ENCODE measurements at regions not wholly inside any gene's neighbourhood (a gene's known extent, or its start where the extent isn't known, plus 50 kb on each side); places are given as distances from the start of the nearest gene placed in this dataset.

DNA sequence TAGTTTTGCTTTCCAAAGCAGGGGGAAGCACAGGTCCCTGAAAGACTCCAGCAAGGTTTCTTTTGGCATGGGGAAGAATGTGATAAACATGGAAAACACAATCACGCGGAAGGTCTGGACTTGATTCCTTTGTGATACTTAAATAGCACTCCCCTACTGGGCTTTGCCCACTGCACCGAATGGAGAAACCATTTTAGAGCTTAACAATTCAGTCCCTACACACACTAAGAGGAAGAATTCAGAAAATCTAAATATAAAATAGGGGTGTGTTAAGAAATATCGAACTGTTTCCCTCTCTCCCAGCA, 71.4 kb upstream of the NHSL1 start:
- TF ChIP-seq CTCF (IDR thresholded peaks at IDR 0.05), result no peak
- ATAC-seq (ENCODE audit: low FRiP score) (no peak), DNase-seq (ENCODE audit: low spot score) (no peak)

- TF ChIP-seq CTCF (IDR thresholded peaks at IDR 0.05), result no peak
- ATAC-seq (ENCODE audit: low FRiP score), result no peak
- DNase-seq (ENCODE audit: low spot score), result no peak
Measured at GRCh38 chr6:138571181-138571580, 71.9 kb upstream of the NHSL1 start.

GRCh38 chr6:138571585-138572166, 72.4 kb upstream of the NHSL1 start:
- no peak for TF ChIP-seq CTCF (IDR thresholded peaks at IDR 0.05)
- peak; percentile 33 for ATAC-seq (ENCODE audit: low FRiP score)
- no peak for DNase-seq (ENCODE audit: low spot score)

DNA sequence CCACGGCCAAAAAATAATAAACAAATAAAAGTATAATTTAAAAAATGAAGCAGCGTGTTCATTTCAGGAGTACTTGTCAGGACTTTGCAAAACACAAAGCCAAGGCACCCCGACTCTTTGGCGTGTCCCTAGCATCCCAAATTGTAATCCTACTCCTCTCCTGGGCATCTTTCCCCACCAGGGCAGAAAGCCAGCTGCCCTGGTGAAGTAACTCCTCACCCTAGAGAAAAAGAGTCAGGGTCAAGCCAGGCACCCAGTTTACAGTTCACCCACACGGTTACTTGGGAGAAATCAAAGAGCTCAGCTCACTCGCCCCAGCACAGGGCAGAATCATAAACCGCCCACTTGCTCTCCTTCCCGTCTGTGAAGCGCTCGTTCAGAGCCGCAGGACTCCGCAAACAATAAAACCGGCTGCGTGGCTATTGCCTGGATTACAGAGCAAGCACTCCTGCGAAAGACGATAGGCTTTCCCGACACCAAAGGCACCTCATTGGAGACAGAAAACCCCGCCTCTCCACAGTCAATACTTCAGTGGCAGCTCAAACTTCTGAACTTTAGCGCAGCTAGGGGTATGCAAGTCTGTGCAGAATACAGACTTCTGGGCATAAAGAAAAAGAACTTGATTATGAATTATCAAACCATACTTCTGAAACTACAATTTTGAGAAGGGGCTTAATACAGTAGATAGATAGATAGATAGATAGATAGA, 73.0 kb upstream of the NHSL1 start:
- ATAC-seq (ENCODE audit: low FRiP score) (peak; percentile 89), DNase-seq (ENCODE audit: low spot score) (peak; percentile 32)
- no peak for TF ChIP-seq CTCF (IDR thresholded peaks at IDR 0.05)

GRCh38 chr6:138572885-138573284, 73.6 kb upstream of the NHSL1 start:
- no peak for TF ChIP-seq CTCF (IDR thresholded peaks at IDR 0.05)
- DNase-seq (ENCODE audit: low spot score) (no peak), ATAC-seq (ENCODE audit: low FRiP score) (no peak)

DNA sequence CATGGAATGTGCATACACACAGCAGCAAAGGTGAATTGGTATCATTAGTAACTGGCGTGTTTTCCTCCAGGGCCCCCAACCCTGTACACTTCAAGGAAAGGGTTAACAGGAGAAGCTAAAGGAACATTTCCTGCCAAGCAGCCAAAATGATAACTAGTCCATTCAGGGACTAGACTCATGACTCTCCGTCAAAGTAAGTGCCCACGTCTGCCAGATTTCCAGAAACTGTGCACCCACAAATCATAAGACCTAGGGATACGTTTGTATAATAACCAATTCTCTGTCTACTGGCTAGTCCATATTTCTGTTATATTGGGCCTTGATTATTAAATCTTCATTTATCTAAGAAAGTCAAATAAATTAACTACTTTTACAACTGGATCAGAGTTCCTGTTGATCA, 76.0 kb upstream of the NHSL1 start:
- no peak for DNase-seq (ENCODE audit: low spot score)
- TF ChIP-seq CTCF (IDR thresholded peaks at IDR 0.05), result no peak
- no peak for ATAC-seq (ENCODE audit: low FRiP score)

DNA sequence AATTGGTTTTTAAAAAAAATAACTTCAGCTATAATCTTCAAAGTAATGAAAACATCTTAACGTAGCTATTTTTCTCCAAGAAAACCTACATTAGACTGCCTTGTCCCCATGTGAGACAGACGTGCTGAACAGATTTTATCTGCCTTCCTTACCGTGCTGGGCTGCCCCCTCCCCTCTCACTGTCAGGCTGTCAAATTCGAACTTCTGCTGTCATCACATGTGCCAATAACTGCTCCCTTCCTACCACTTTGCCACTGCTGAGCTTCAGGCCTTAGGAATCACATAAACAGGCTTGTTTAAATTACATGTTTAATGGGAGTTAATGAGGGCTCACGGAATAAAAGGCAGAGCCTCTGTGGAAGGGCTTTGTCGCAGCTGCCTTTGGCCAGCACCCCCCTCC, 77.0 kb upstream of the NHSL1 start:
- ATAC-seq (ENCODE audit: low FRiP score) (no peak), DNase-seq (ENCODE audit: low spot score) (no peak)
- TF ChIP-seq CTCF (IDR thresholded peaks at IDR 0.05), result no peak
